GM12873 (cell line): ENCODE measurements at regions not wholly inside any gene's neighbourhood (a gene's known extent, or its start where the extent isn't known, plus 50 kb on each side); places are given as distances from the start of the nearest gene placed in this dataset.

Experiments
- TF ChIP-seq, protein P1 (sequence below): IDR thresholded peaks from 2 replicates; pipeline ENCODE4 v1.5.1; 2012; ENCODE audit warnings: low read depth, mild to moderate bottlenecking, moderate library complexity, low read length, control low read depth; ENCODE audit not compliant: insufficient read depth; ENCODE audit errors: missing control alignments

GRCh38 chr6:122524056-122524455, 52.4 kb upstream of the SERINC1 start:
- TF ChIP-seq, protein P1, sequence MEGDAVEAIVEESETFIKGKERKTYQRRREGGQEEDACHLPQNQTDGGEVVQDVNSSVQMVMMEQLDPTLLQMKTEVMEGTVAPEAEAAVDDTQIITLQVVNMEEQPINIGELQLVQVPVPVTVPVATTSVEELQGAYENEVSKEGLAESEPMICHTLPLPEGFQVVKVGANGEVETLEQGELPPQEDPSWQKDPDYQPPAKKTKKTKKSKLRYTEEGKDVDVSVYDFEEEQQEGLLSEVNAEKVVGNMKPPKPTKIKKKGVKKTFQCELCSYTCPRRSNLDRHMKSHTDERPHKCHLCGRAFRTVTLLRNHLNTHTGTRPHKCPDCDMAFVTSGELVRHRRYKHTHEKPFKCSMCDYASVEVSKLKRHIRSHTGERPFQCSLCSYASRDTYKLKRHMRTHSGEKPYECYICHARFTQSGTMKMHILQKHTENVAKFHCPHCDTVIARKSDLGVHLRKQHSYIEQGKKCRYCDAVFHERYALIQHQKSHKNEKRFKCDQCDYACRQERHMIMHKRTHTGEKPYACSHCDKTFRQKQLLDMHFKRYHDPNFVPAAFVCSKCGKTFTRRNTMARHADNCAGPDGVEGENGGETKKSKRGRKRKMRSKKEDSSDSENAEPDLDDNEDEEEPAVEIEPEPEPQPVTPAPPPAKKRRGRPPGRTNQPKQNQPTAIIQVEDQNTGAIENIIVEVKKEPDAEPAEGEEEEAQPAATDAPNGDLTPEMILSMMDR: no peak

GRCh38 chr6:122530440-122531046, 58.9 kb upstream of the SERINC1 start:
- TF ChIP-seq, protein P1: peak; percentile 93

DNA sequence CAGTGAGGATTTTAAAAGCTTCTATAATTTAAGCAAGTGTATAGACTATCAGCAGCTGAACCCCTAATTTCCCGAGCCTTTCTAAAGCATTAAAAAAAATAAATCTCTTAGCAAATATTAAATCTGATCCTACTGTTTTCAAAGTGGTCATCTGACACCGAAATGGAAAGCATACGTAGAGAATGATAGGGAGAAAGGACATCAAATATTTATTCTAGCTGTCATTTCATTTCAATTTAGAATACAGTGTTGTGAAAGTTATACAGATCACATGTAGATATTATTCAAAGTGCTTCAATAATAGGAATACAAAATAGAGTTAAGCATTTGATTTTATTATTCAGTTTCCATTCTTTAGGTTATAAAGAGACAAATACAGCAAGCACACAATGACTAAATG, 61.9 kb upstream of the PKIB start:
- TF ChIP-seq, protein P1: no peak

GRCh38 chr6:122548820-122549219, 61.4 kb upstream of the PKIB start:
- TF ChIP-seq, protein P1: no peak

DNA sequence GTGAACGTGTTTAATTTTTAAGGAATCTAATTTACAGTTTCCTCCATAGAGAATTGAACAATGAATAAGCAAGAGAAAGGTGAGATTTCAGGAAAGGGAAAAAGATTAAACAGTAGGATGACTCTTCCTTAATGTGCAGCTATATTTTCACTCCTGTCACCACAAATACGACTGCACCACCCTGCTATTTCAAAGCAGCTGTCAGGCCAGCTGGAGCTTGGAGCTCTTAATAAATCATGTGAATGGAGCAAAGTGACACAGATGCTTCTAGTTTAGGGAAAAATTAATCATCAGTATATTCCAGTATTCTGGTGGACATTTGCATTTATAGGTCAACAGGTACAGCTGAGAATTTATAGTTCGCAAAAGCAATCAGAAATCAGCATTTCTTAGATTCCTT, 56.5 kb upstream of the PKIB start:
- TF ChIP-seq, protein P1: no peak

- TF ChIP-seq, protein P1: no peak
These were observed 54.6 kb upstream of the PKIB start for GRCh38 chr6:122555561-122555960.

DNA sequence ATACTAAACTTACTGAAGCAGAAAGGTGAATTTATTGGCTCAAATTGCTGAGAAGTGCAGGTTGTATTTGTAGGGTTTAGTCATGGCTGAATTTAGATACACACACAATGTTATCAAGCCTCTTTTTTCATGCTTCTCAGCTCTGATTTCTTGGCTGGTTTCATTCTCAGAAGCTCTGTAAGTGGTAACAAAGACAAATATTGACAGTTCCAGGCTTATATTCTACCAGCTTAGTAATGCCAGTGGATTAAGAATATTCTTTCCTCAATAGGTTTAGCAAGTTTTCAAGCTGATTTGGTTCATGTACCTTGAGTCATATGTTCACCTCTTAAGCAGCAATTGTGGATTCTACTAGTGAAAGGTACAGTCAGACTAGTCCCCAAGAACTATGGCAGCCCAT, 52.1 kb upstream of the PKIB start:
- TF ChIP-seq, protein P1: no peak
